DOHH2 (cell line): ENCODE measurements at regions not wholly inside any gene's neighbourhood (a gene's known extent, or its start where the extent isn't known, plus 50 kb on each side); places are given as distances from the start of the nearest gene placed in this dataset.
"Not testable (repeated sequence)": the region's sequence is repeated elsewhere in the genome, so short reads cannot be mapped to it uniquely, and the experiment has no call there.

Experiments
- CTCF ChIP-seq: fragments of 200-600 bp; sonication (generic); IDR thresholded peaks from one replicate; pipeline ENCODE4 v1.5.1; 2014; ENCODE audit warnings: antibody characterized with exemption, mild to moderate bottlenecking, low read depth, low read length; ENCODE audit not compliant: poor library complexity, severe bottlenecking
- EZH2phosphoT487 ChIP-seq: fragments of 200-600 bp; sonication (generic); IDR thresholded peaks from 2 replicates; pipeline ENCODE4 v1.6.1; 2017; ENCODE audit warnings: borderline replicate concordance, mild to moderate bottlenecking, antibody characterized with exemption, low read length, moderate library complexity, mixed read lengths

GRCh38 chr1:234762127-234762526, 152.1 kb upstream of the IRF2BP2 start:
- not testable (repeated sequence) for TF ChIP-seq CTCF, EZH2phosphoT487
